ENCODE measurements at regions not wholly inside any gene's neighbourhood (a gene's known extent, or its start where the extent isn't known, plus 50 kb on each side); places are given as distances from the start of the nearest gene placed in this dataset.

- POLR2A ChIA-PET = no interaction called here
- no peaks in the 10 kb centered on the region for H3K27me3 Mint-ChIP-seq (ENCODE audit: low read depth)
- TF ChIP-seq FOXJ3 (CRISPR knock-in tag; IDR thresholded peaks at IDR 0.05; ENCODE audit: borderline replicate concordance) (no peak), CREM (CRISPR knock-in tag; IDR thresholded peaks at IDR 0.05) (no peak)
- H3K4me1 Mint-ChIP-seq = peaks cover 37% of the 10 kb centered on the region
- CTCF ChIA-PET = interaction anchor here (1.4 to 2.1 kb wide), 3 partner anchors 164 to 220 kb away, joined by 4 to 13 read pairs (median 5); no protein-coding TSS in a partner anchor
- no peak overlapping the region for H3K4me3 Mint-ChIP-seq
- H3K36me3 Mint-ChIP-seq = no peaks in the 10 kb centered on the region
- no peak overlapping the region for H3K27ac Mint-ChIP-seq
- peak; percentile 32; the same call in 1 of the 2 replicates for ATAC-seq
- H3K9me3 Mint-ChIP-seq = 0 out of 2 replicates have a peak, but pooled peaks cover 9% of the 10 kb centered on the region
- no peak for DNase-seq (ENCODE audit: low spot score)
Observed at GRCh38 chr14:34012978-34013720, 62.3 kb upstream of the EGLN3 start.

GRCh38 chr14:34012369-34012768 lies 61.5 kb upstream of the EGLN3 start:
- ChIA-PET POLR2A (no interaction called here), CTCF (interaction anchor here (2.1 kb wide), 1 partner anchor 163 kb away, joined by 13 read pairs; no protein-coding TSS in a partner anchor)
- no peak overlapping the region for H3K4me3 Mint-ChIP-seq
- DNase-seq (ENCODE audit: low spot score) (no peak), ATAC-seq (no peak)
- H3K4me1 Mint-ChIP-seq = peaks cover 34% of the 10 kb centered on the region
- H3K27me3 Mint-ChIP-seq (ENCODE audit: low read depth) = no peaks in the 10 kb centered on the region
- no peaks in the 10 kb centered on the region for H3K36me3 Mint-ChIP-seq
- TF ChIP-seq ZSCAN18 (CRISPR knock-in tag; IDR thresholded peaks at IDR 0.05) (no peak), ELF4 (CRISPR knock-in tag; IDR thresholded peaks at IDR 0.05; ENCODE audit: low read depth) (no peak), FOXP1 (CRISPR knock-in tag; IDR thresholded peaks at IDR 0.05; ENCODE audit: borderline replicate concordance) (no peak), JAZF1 (CRISPR knock-in tag; IDR thresholded peaks at IDR 0.05) (no peak)
- TF ChIP-seq, protein P1, sequence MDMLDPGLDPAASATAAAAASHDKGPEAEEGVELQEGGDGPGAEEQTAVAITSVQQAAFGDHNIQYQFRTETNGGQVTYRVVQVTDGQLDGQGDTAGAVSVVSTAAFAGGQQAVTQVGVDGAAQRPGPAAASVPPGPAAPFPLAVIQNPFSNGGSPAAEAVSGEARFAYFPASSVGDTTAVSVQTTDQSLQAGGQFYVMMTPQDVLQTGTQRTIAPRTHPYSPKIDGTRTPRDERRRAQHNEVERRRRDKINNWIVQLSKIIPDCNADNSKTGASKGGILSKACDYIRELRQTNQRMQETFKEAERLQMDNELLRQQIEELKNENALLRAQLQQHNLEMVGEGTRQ (CRISPR knock-in tag; IDR thresholded peaks at IDR 0.05) = no peak
- no peak overlapping the region for H3K27ac Mint-ChIP-seq
- H3K9me3 Mint-ChIP-seq = 0 out of 2 replicates have a peak, but pooled peaks cover 9% of the 10 kb centered on the region

- no peak for TF ChIP-seq CTCF (IDR thresholded peaks at IDR 0.05)
- TF ChIP-seq, protein P2, sequence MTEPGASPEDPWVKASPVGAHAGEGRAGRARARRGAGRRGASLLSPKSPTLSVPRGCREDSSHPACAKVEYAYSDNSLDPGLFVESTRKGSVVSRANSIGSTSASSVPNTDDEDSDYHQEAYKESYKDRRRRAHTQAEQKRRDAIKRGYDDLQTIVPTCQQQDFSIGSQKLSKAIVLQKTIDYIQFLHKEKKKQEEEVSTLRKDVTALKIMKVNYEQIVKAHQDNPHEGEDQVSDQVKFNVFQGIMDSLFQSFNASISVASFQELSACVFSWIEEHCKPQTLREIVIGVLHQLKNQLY (CRISPR knock-in tag; IDR thresholded peaks at IDR 0.05) = no peak
- TF ChIP-seq TP53 (CRISPR knock-in tag; IDR thresholded peaks at IDR 0.05) = no peak
- no peak for TF ChIP-seq ELF4 (CRISPR knock-in tag; IDR thresholded peaks at IDR 0.05; ENCODE audit: low read depth)
- TF ChIP-seq, protein P3, sequence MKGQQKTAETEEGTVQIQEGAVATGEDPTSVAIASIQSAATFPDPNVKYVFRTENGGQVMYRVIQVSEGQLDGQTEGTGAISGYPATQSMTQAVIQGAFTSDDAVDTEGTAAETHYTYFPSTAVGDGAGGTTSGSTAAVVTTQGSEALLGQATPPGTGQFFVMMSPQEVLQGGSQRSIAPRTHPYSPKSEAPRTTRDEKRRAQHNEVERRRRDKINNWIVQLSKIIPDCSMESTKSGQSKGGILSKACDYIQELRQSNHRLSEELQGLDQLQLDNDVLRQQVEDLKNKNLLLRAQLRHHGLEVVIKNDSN (CRISPR knock-in tag; IDR thresholded peaks at IDR 0.05) = no peak
- TF ChIP-seq TCF7 (CRISPR knock-in tag; IDR thresholded peaks at IDR 0.05; ENCODE audit: low read depth) = no peak
- TF ChIP-seq, protein P4, sequence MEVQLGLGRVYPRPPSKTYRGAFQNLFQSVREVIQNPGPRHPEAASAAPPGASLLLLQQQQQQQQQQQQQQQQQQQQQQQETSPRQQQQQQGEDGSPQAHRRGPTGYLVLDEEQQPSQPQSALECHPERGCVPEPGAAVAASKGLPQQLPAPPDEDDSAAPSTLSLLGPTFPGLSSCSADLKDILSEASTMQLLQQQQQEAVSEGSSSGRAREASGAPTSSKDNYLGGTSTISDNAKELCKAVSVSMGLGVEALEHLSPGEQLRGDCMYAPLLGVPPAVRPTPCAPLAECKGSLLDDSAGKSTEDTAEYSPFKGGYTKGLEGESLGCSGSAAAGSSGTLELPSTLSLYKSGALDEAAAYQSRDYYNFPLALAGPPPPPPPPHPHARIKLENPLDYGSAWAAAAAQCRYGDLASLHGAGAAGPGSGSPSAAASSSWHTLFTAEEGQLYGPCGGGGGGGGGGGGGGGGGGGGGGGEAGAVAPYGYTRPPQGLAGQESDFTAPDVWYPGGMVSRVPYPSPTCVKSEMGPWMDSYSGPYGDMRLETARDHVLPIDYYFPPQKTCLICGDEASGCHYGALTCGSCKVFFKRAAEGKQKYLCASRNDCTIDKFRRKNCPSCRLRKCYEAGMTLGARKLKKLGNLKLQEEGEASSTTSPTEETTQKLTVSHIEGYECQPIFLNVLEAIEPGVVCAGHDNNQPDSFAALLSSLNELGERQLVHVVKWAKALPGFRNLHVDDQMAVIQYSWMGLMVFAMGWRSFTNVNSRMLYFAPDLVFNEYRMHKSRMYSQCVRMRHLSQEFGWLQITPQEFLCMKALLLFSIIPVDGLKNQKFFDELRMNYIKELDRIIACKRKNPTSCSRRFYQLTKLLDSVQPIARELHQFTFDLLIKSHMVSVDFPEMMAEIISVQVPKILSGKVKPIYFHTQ (CRISPR knock-in tag; IDR thresholded peaks at IDR 0.05) = no peak
- TF ChIP-seq ZSCAN18 (CRISPR knock-in tag; IDR thresholded peaks at IDR 0.05) = no peak
- TF ChIP-seq ZNF263 (CRISPR knock-in tag; IDR thresholded peaks at IDR 0.05; ENCODE audit: low read depth) = no peak
- no peak overlapping the region for H3K27ac Mint-ChIP-seq
- H3K4me3 Mint-ChIP-seq = no peak overlapping the region
- POLR2A ChIA-PET = no interaction called here
- CTCF ChIA-PET = no interaction called here
- ATAC-seq (no peak), DNase-seq (ENCODE audit: low spot score) (no peak)
- 0 out of 2 replicates have a peak, but pooled peaks cover 9% of the 10 kb centered on the region for H3K9me3 Mint-ChIP-seq
- H3K36me3 Mint-ChIP-seq = no peaks in the 10 kb centered on the region
- H3K4me1 Mint-ChIP-seq = peaks cover 34% of the 10 kb centered on the region
- H3K27me3 Mint-ChIP-seq (ENCODE audit: low read depth) = no peaks in the 10 kb centered on the region; the same call in 1 of the 2 replicates
Observed at GRCh38 chr14:34009956-34010355, 59.1 kb upstream of the EGLN3 start.
